GM10266 (cell line): ENCODE measurements at regions not wholly inside any gene's neighbourhood (a gene's known extent, or its start where the extent isn't known, plus 50 kb on each side); places are given as distances from the start of the nearest gene placed in this dataset.

Experiments used
- DNase-seq: peaks from one replicate; pipeline ENCODE4 v3.0.0; 2012; ENCODE audit errors: extremely low spot score
- CTCF ChIP-seq: IDR thresholded peaks from 2 replicates; pipeline ENCODE4 v1.5.1; 2012; ENCODE audit warnings: mild to moderate bottlenecking, low read depth; ENCODE audit not compliant: control insufficient read depth, insufficient read depth; ENCODE audit errors: missing control alignments

- DNase-seq = no peak
- TF ChIP-seq CTCF = no peak
These were observed 89.5 kb upstream of the ANKRD28 start for GRCh38 chr3:15887261-15887660.

- no peak for DNase-seq
- TF ChIP-seq CTCF = no peak
These were observed 92.2 kb upstream of the ANKRD28 start for GRCh38 chr3:15889936-15890335.

GRCh38 chr3:15892311-15893227, 94.8 kb upstream of the ANKRD28 start:
- no peak for DNase-seq
- no peak for TF ChIP-seq CTCF

- no peak for TF ChIP-seq CTCF
- DNase-seq = no peak
These were observed 96.6 kb upstream of the ANKRD28 start for GRCh38 chr3:15894382-15894781.

GRCh38 chr3:15896500-15896899, 98.7 kb upstream of the ANKRD28 start:
- no peak for DNase-seq
- TF ChIP-seq CTCF = no peak

- DNase-seq = no peak
- no peak for TF ChIP-seq CTCF
These were observed 101.6 kb upstream of the ANKRD28 start for GRCh38 chr3:15899388-15899787.

GRCh38 chr3:15903164-15903563, 105.4 kb upstream of the ANKRD28 start:
- no peak for TF ChIP-seq CTCF
- no peak for DNase-seq
